ENCODE measurements at regions not wholly inside any gene's neighbourhood (a gene's known extent, or its start where the extent isn't known, plus 50 kb on each side); places are given as distances from the start of the nearest gene placed in this dataset.

GRCh38 chr11:26162291-26162690, 169.6 kb upstream of the ANO3 start:
- TF ChIP-seq, protein P1, sequence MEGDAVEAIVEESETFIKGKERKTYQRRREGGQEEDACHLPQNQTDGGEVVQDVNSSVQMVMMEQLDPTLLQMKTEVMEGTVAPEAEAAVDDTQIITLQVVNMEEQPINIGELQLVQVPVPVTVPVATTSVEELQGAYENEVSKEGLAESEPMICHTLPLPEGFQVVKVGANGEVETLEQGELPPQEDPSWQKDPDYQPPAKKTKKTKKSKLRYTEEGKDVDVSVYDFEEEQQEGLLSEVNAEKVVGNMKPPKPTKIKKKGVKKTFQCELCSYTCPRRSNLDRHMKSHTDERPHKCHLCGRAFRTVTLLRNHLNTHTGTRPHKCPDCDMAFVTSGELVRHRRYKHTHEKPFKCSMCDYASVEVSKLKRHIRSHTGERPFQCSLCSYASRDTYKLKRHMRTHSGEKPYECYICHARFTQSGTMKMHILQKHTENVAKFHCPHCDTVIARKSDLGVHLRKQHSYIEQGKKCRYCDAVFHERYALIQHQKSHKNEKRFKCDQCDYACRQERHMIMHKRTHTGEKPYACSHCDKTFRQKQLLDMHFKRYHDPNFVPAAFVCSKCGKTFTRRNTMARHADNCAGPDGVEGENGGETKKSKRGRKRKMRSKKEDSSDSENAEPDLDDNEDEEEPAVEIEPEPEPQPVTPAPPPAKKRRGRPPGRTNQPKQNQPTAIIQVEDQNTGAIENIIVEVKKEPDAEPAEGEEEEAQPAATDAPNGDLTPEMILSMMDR (IDR thresholded peaks at IDR 0.05), result no peak
- TF ChIP-seq POLR2A (IDR thresholded peaks at IDR 0.05), result no peak
